Fibroblast of pulmonary artery (primary cell): ENCODE measurements at regions not wholly inside any gene's neighbourhood (a gene's known extent, or its start where the extent isn't known, plus 50 kb on each side); places are given as distances from the start of the nearest gene placed in this dataset.

ENCODE experiments used
- DNase-seq: peaks from one replicate; pipeline ENCODE4 v3.0.0-alpha.2; 2010; ENCODE audit warnings: low read depth
- H3K4me3 ChIP-seq: replicated peaks from 2 replicates; pipeline ENCODE4 v1.5.1; 2011; ENCODE audit warnings: low read depth, mild to moderate bottlenecking, control low read depth, low read length, moderate library complexity
- TF ChIP-seq, protein P1 (sequence below): IDR thresholded peaks from 2 replicates; pipeline ENCODE4 v1.5.1; 2011; ENCODE audit warnings: mild to moderate bottlenecking, control low read depth, low read length, inconsistent platforms; ENCODE audit errors: missing control alignments

- TF ChIP-seq, protein P1, sequence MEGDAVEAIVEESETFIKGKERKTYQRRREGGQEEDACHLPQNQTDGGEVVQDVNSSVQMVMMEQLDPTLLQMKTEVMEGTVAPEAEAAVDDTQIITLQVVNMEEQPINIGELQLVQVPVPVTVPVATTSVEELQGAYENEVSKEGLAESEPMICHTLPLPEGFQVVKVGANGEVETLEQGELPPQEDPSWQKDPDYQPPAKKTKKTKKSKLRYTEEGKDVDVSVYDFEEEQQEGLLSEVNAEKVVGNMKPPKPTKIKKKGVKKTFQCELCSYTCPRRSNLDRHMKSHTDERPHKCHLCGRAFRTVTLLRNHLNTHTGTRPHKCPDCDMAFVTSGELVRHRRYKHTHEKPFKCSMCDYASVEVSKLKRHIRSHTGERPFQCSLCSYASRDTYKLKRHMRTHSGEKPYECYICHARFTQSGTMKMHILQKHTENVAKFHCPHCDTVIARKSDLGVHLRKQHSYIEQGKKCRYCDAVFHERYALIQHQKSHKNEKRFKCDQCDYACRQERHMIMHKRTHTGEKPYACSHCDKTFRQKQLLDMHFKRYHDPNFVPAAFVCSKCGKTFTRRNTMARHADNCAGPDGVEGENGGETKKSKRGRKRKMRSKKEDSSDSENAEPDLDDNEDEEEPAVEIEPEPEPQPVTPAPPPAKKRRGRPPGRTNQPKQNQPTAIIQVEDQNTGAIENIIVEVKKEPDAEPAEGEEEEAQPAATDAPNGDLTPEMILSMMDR, result no peak
- no peak overlapping the region for H3K4me3 ChIP-seq
- DNase-seq, result no peak
These were observed 72.9 kb downstream of the NPY start for GRCh38 chr7:24356718-24357386.

DNA sequence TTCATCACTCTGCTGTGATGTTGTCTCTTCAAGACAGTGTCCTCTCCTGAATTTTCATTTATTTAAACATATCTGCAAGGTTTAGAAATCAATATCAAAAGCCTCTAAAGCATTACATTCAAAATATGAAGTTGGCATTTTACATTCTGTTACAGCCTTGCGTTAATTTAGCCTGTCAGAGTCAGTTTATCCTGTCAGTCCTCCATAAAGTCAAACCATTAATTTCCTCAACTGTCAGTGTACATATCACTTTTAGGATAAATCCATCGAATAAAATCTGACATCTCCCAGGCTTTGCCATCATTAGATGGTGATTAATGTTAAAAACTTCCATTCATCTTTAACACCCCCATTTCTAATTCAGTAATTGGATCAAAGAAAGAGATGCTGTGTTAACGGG lies 77.0 kb downstream of the NPY start:
- no peak overlapping the region for H3K4me3 ChIP-seq
- TF ChIP-seq, protein P1, result no peak
- no peak for DNase-seq

- TF ChIP-seq, protein P1, result no peak
- no peak overlapping the region for H3K4me3 ChIP-seq
- DNase-seq, result no peak
These were observed 81.6 kb downstream of the NPY start for GRCh38 chr7:24365606-24366005.

DNA sequence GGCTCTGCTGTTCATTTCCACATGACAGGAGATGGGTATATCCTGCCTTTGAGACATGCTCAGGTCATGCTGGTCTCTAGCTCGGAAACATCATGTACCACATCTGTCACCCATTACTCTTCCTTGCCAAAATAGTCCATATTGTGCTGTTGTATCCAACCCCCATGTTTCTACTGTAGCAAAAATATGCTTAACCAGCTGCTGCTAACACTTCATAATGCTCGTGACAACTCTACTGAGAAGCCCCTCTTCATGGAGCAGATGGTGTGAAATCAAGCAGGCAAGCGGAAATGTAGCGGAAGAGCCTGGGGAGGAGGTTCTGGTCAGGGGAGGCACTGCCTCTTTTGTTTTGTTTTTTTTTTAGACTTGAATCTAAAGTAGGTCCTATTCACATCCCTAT lies 82.9 kb downstream of the NPY start:
- TF ChIP-seq, protein P1, result no peak
- no peak overlapping the region for H3K4me3 ChIP-seq
- DNase-seq, result no peak

DNA sequence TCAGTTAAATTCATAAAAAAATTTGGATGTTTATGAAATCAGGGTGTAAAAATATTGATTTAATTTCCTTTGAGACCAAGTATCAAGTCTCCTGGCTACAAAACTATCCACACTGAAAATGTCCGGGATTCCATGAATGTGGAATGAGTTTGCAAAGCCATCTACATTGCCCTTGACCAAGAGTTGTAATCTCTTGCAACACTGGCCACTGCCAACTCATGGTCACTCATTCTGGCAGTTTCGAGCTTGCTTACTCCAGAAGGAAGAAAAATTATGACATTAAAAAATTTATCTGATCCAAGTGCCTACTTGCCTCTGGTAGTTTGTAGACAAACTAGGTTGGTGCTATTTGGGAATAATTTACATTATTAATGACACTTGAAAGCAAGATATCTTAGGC lies 84.2 kb downstream of the NPY start:
- H3K4me3 ChIP-seq, result no peak overlapping the region
- TF ChIP-seq, protein P1, result no peak
- DNase-seq, result no peak

DNA sequence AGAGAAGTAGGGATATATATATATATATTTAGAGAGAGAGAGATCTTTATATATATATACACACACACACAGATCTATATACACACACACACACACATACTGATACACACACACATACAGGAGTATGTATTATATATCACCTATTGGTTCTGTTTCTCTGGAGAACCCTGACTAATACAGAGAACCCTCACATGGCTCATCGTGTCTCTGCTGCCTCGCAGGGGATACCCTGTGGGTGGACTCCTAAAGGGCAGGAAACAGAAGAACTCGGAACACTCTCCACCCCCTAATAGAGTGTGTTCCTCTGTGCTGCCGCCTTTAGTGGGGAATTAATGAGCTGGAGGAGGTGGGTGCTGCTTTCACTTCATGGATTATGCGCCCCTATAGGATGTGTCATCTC lies 86.6 kb downstream of the NPY start:
- TF ChIP-seq, protein P1, result no peak
- no peak overlapping the region for H3K4me3 ChIP-seq
- DNase-seq, result no peak
